OCI-LY3 (cell line): ENCODE measurements at regions not wholly inside any gene's neighbourhood (a gene's known extent, or its start where the extent isn't known, plus 50 kb on each side); places are given as distances from the start of the nearest gene placed in this dataset.

Source experiments
- H2AFZ ChIP-seq: fragments of 200-600, 300-600 bp; shearing (Covaris generic); 2 replicates; pipeline ENCODE4 v1.6.0; 2014; ENCODE audit warnings: antibody characterized with exemption, low read depth, low read length
- H3K27ac ChIP-seq: fragments of 200-600, 300-600 bp; sonication (generic); 2 replicates; pipeline ENCODE4 v1.5.1; 2014; ENCODE audit warnings: mild to moderate bottlenecking, low read length, moderate library complexity, mixed read lengths
- H3K27me3 ChIP-seq: fragments of 200-600, 300-600 bp; sonication (generic); 2 replicates; pipeline ENCODE4 v1.6.1; 2014; ENCODE audit warnings: low read depth, low read length, mixed read lengths
- H3K36me3 ChIP-seq: fragments of 200-600, 300-600 bp; sonication (generic); replicated peaks from 2 replicates; pipeline ENCODE3; 2014; ENCODE audit warnings: low read depth, low read length, mixed read lengths
- H3K4me1 ChIP-seq: fragments of 300-600, 200-600 bp; sonication (generic); 2 replicates; pipeline ENCODE4 v1.6.1; 2014; ENCODE audit warnings: low read length, mixed read lengths
- H3K4me2 ChIP-seq: fragments of 200-600, 300-600 bp; sonication (generic); 2 replicates; pipeline ENCODE4 v1.6.1; 2014; ENCODE audit warnings: low read length, mixed read lengths
- H3K4me3 ChIP-seq: fragments of 300-600, 200-600 bp; sonication (generic); 2 replicates; pipeline ENCODE4 v1.5.1; 2014; ENCODE audit warnings: antibody characterized with exemption, mild to moderate bottlenecking, low read length, moderate library complexity
- H3K79me2 ChIP-seq: fragments of 300-600, 200-600 bp; shearing (Covaris generic); 2 replicates; pipeline ENCODE4 v1.6.1; 2014; ENCODE audit warnings: mild to moderate bottlenecking, low read length, mixed read lengths
- H3K9ac ChIP-seq: fragments of 300-600, 200-600 bp; shearing (Covaris generic); 2 replicates; pipeline ENCODE4 v1.6.0; 2014; ENCODE audit warnings: mild to moderate bottlenecking, low read length, moderate library complexity
- H3K9me3 ChIP-seq: fragments of 200-600, 300-600 bp; shearing (Covaris generic); 2 replicates; pipeline ENCODE4 v1.6.1; 2014; ENCODE audit warnings: low read length, mixed read lengths; ENCODE audit not compliant: insufficient read depth
- H4K20me1 ChIP-seq: fragments of 200-600, 300-600 bp; sonication (generic); 2 replicates; pipeline ENCODE4 v1.6.1; 2016; ENCODE audit warnings: low read length, mixed read lengths; ENCODE audit not compliant: insufficient read depth
- EZH2phosphoT487 ChIP-seq: fragments of 200-600 bp; shearing (Covaris generic); IDR thresholded peaks from 2 replicates; pipeline ENCODE4 v1.6.1; 2018; ENCODE audit warnings: antibody characterized with exemption, mixed run types, low read depth
- TF ChIP-seq, protein P1 (sequence below): fragments of 200-600, 300-600 bp; sonication (generic); IDR thresholded peaks from 2 replicates; pipeline ENCODE4 v1.5.1; 2014; ENCODE audit warnings: antibody characterized with exemption, low read length, low read depth

GRCh38 chr1:30597711-30598110, 125.7 kb downstream of the MATN1 start:
- TF ChIP-seq EZH2phosphoT487, result no peak
- TF ChIP-seq, protein P1, sequence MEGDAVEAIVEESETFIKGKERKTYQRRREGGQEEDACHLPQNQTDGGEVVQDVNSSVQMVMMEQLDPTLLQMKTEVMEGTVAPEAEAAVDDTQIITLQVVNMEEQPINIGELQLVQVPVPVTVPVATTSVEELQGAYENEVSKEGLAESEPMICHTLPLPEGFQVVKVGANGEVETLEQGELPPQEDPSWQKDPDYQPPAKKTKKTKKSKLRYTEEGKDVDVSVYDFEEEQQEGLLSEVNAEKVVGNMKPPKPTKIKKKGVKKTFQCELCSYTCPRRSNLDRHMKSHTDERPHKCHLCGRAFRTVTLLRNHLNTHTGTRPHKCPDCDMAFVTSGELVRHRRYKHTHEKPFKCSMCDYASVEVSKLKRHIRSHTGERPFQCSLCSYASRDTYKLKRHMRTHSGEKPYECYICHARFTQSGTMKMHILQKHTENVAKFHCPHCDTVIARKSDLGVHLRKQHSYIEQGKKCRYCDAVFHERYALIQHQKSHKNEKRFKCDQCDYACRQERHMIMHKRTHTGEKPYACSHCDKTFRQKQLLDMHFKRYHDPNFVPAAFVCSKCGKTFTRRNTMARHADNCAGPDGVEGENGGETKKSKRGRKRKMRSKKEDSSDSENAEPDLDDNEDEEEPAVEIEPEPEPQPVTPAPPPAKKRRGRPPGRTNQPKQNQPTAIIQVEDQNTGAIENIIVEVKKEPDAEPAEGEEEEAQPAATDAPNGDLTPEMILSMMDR, result no peak

DNA sequence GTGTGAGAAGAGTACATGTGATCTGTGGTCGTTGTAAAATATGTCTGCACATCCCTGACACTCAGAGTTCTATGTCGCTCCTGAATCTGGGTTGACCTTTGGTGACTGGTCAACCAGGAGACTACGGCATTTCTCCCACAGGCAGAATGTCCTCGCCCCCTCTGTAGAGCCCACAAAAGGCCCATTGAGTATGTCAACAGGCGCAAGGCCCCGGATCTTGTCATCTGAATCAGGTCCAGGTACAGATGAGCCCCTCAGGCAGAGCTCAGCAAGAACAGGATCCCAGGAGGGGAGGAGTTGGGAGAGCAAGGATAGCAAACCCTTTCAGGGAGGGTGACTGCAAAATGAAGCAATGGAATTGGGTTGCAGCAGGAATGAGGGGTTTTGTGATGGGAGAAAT, 126.5 kb downstream of the MATN1 start:
- Histone ChIP-seq H4K20me1 (no peaks in the 10 kb centered on the region), H3K9me3 (no peaks in the 10 kb centered on the region), H3K4me3 (no peak overlapping the region), H3K79me2 (no peaks in the 10 kb centered on the region), H3K4me2 (no peak overlapping the region), H3K9ac (no peak overlapping the region), H3K27ac (no peak overlapping the region), H2AFZ (no peak overlapping the region), H3K27me3 (peaks cover 24% of the 10 kb centered on the region; the same call in 1 of the 2 replicates), H3K4me1 (no peaks in the 10 kb centered on the region; the same call in 1 of the 2 replicates), H3K36me3 (no peaks in the 10 kb centered on the region)
- TF ChIP-seq, protein P1, result no peak
- TF ChIP-seq EZH2phosphoT487, result no peak

More at GRCh38 chr1:30597711-30598110, 125.7 kb downstream of the MATN1 start:
- Histone ChIP-seq H3K4me3 (no peak overlapping the region), H3K4me2 (no peak overlapping the region), H3K9me3 (no peaks in the 10 kb centered on the region), H3K9ac (no peak overlapping the region), H3K4me1 (no peaks in the 10 kb centered on the region; the same call in 1 of the 2 replicates), H4K20me1 (no peaks in the 10 kb centered on the region), H3K79me2 (no peaks in the 10 kb centered on the region), H3K36me3 (no peaks in the 10 kb centered on the region), H3K27ac (no peak overlapping the region), H3K27me3 (peaks cover 19% of the 10 kb centered on the region; the same call in 1 of the 2 replicates), H2AFZ (no peak overlapping the region)

- Histone ChIP-seq H3K4me2 (no peak overlapping the region), H3K27ac (no peak overlapping the region), H2AFZ (no peak overlapping the region), H4K20me1 (no peaks in the 10 kb centered on the region), H3K79me2 (no peaks in the 10 kb centered on the region), H3K4me1 (no peaks in the 10 kb centered on the region; the same call in 1 of the 2 replicates), H3K36me3 (no peaks in the 10 kb centered on the region), H3K4me3 (no peak overlapping the region), H3K9ac (no peak overlapping the region), H3K27me3 (peaks cover 24% of the 10 kb centered on the region; the same call in 1 of the 2 replicates), H3K9me3 (no peaks in the 10 kb centered on the region)
- TF ChIP-seq EZH2phosphoT487, result no peak
- TF ChIP-seq, protein P1, result no peak
Measured at GRCh38 chr1:30596470-30596869, 126.9 kb downstream of the MATN1 start.

GRCh38 chr1:30589083-30589482, 134.3 kb downstream of the MATN1 start:
- TF ChIP-seq, protein P1, result no peak
- TF ChIP-seq EZH2phosphoT487, result no peak

More at GRCh38 chr1:30589083-30589482, 134.3 kb downstream of the MATN1 start:
- no peaks in the 10 kb centered on the region for H3K4me1 ChIP-seq
- no peaks in the 10 kb centered on the region for H3K9me3 ChIP-seq
- peaks cover 12% of the 10 kb centered on the region; the same call in 1 of the 2 replicates for H3K27me3 ChIP-seq
- H3K36me3 ChIP-seq, result no peaks in the 10 kb centered on the region
- H3K79me2 ChIP-seq, result no peaks in the 10 kb centered on the region
- H4K20me1 ChIP-seq, result no peaks in the 10 kb centered on the region
- no peak overlapping the region for H2AFZ ChIP-seq
- no peak overlapping the region for H3K4me2 ChIP-seq
- no peak overlapping the region for H3K9ac ChIP-seq
- H3K4me3 ChIP-seq, result no peak overlapping the region
- no peak overlapping the region for H3K27ac ChIP-seq
